Retina (tissue), 1 donor: ENCODE measurements at regions not wholly inside any gene's neighbourhood (a gene's known extent, or its start where the extent isn't known, plus 50 kb on each side); places are given as distances from the start of the nearest gene placed in this dataset.
"Not testable (repeated sequence)": the region's sequence is repeated elsewhere in the genome, so short reads cannot be mapped to it uniquely, and the experiment has no call there.

ENCODE experiments used
- DNase-seq: peaks from one replicate; pipeline ENCODE4 v3.0.0-alpha.2; 2016

DNA sequence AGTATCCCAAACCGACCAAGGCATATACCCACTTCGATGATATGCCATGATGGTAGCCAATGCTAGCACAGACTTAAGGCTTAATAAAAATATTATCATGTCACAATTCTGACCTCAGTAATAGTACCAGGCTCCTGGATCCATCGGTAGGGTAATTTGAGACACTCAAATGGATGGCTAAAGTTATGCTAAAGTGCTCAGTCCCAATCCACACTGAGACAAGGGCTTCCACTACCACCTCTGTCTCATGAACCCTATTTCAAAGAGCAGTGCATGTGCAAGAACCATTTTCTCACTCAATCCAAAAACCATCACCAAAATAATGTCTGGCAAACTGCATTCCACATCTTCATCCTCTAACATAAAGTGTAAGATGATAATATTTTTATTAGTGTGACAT is 122.4 kb upstream of the KRR1 start:
- DNase-seq = no peak

- no peak for DNase-seq
Measured at GRCh38 chr12:75632442-75632841, 121.0 kb upstream of the KRR1 start.

GRCh38 chr12:75631831-75632230 is 120.4 kb upstream of the KRR1 start:
- DNase-seq = no peak

DNA sequence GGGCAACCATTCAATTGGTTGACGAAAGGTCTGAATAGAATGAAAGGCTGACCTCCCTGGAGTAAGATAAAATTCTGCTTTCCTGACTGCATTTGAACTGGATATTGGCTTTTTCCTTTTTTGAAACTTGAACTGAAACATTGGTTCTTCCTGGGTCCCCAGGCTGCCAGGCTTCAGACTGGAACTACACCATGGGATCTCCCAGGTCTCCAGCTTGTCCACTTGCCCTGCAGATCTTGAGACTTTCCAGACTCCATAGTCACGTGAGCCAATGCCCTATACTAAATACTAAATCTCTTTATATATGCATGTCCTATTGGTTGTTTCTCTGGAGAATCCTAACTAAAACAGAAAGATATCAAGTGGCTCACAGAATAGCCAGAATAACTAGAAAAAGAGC is 118.7 kb upstream of the KRR1 start:
- no peak for DNase-seq

- DNase-seq = no peak
Measured at GRCh38 chr12:75628916-75629315, 117.5 kb upstream of the KRR1 start.

GRCh38 chr12:75628511-75628910 is 117.1 kb upstream of the KRR1 start:
- DNase-seq = no peak

GRCh38 chr12:75623631-75624154 is 112.3 kb upstream of the KRR1 start:
- no peak for DNase-seq

DNA sequence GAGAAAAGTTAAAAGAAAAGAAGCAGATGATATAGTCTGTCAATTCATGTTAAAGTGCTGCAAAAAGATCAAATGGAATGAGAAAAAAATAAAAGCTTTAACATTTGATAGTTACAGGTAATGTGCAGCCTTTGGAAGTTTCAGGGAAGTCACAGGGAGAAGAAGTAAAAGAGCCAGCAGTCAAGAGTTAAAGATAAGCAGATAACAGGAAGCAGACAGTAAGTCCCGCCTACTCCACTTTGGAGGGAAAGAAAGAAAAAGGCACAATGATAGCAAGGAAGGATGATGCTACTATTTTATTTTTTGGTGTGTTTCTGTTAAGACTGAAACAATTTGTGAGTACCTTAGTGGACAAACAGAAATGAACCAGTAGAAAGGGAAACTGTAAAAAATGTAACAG is 111.1 kb upstream of the KRR1 start:
- DNase-seq = no peak

DNA sequence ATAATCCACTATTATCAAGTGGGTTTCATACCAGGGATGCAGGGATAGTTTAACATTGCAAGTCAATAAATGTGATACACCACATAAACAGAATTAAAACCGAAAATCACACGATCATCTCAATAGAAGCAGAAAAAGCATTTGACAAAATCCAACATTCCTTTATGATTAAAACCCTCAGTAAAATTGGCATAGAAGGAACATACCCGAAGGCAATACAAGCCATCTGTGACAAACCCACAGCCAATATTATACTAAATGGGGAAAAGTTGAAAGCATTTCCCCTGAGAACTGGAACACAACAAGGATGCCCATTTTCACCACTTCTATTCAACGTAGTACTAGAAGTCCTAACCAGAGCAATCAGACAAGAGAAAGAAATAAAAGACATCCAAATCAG is 103.0 kb upstream of the KRR1 start:
- not testable (repeated sequence) for DNase-seq

DNA sequence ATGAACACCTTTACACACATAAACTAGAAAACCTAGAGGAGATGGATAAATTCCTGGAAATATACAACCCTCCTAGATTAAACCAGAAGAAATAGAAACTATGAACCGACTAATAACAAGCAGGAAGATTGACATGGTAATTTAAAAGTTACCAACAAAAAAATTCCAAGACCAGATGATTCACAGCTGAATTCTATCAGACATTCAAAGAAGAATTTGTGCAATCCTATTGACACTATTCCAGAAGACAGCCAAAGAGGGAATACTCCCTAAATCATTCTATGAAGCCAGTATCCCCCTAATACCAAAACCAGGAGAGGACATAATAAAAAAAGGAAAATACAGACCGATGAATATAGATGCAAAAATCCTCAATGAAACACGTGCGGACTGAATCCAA is 102.6 kb upstream of the KRR1 start:
- DNase-seq = no peak

DNA sequence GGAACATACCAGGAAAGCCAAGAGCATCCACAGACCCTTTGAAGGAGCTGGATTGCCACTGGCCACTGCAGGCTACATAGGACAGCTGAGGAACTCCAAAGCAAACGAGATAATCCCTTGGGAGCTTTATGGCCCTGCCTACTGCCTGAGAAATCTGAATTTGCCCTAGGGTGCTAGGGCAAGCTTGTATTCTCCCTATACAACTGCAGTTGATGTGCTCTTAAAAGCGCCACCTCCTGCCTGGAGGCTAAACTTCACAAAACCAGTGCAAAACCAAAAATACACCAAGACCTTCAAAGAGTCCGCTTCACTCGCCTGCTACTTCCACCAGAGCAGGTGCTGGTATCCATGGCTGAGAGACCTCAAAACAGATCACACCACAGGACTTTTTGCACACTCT is 99.6 kb upstream of the KRR1 start:
- DNase-seq = no peak

- DNase-seq = no peak
Measured at GRCh38 chr12:75606956-75607355, 95.5 kb upstream of the KRR1 start.

DNA sequence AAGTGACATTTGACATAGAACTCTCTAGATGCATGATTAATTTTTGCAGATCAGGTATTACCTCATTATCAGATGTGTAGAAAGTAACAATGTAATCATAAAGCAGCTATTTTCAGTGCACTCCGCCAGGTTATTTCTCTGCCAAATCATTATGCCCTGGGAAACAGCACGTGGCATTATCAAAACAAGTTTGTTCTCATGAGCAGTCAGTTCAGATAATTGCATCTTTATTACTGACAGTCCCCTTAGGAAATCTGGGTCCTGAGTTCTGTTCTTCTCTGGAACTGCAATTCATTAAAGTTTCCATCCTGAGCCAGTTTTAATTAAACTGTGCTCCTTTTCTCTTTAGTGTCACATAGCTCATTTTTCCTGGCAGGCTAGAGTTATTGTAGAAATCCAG is 94.7 kb upstream of the KRR1 start:
- DNase-seq = no peak

DNA sequence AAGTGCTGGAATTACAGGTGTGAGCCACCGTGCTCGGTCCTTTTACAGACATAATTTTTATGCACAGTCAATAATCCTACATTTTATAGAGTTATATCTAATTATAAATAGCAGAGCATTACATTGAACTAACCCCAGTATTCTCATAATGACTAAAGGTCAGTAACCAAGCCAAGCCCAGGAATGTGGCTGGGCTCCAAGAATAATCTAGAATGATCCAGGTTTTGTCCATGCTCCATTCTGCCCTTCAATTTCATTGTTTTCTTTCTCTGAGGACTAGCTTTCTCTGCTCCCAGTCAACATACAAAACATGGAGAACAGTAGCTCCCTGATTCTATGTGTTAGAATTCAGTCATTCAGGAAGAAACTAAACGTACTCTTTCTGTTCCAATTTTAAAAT is 92.1 kb upstream of the KRR1 start:
- no peak for DNase-seq

GRCh38 chr12:75602106-75602505 is 90.7 kb upstream of the KRR1 start:
- DNase-seq = no peak

DNA sequence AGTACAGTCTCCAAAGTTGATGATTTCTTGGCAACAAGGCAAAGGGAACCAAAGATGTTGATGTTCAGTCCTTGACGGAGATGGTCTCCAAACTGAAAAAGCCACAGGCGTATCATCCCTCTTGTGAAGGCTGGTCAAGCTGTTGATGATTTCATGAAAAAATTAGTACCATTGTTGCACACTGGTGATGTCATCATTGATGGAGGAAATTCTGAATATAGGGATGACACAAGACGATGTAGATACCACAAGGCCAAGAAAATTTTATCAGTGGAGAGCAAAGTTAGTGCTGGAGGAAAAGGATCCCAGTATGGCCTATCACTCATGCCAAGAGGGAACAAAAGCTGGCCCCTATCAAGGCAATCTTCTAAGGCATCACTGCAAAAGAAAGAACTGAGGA is 88.7 kb upstream of the KRR1 start:
- DNase-seq = no peak

- DNase-seq = no peak
Measured at GRCh38 chr12:75599061-75599460, 87.7 kb upstream of the KRR1 start.

GRCh38 chr12:75596406-75596805 is 85.0 kb upstream of the KRR1 start:
- no peak for DNase-seq

DNA sequence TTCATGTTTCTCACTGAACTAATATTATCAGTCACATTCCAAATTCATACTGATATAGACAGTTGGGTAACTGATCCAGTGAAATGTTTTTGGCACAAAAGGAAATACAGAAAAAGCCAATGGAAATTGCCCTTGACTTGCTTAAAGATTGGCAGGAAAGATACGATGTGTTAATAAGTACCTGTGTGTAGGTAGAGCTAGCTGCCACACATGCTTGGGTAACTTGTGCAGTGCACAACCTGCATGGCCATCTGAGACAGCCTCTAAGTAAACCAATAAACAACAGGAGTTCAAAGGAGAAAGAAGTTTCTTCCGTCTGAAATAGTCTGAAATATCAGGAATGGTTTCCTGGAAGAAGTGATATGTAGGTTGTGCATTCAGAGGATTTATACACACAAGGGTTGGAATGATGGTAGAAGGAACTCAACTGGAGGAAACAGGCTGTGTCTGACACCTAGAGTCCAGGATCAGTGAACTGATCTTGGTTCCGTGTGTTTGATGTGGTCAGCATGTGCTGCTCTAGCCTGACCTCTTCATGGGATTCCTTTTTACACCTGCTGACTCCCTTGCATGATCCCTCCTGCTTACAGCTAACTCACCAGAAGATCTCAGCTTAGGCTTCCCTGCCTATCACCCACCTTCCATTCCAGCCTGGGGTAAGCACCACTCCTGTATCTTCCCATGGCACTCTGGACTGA is 81.4 kb upstream of the KRR1 start:
- DNase-seq = no peak

DNA sequence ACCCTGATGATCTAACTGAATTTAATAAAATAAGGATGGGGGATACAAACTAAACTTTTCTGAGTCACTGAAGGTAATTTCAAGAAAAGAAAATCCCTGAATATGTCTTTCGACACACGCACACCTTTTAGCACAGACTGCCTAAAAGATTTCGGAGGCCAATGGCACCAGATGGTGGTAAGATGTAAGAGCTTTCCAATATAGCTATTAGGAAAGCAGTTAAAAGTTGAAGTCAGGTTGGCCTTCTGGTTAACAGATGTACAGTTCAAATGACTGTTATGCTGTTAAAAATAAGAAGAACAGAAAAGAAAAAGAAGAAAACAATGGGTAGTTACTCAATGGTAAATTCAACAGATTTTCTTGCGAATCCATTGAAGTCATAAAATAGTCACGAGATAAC is 80.7 kb upstream of the KRR1 start:
- no peak for DNase-seq

- DNase-seq = no peak
Measured at GRCh38 chr12:75591628-75592027, 80.2 kb upstream of the KRR1 start.

GRCh38 chr12:75589801-75590200 is 78.4 kb upstream of the KRR1 start:
- no peak for DNase-seq

DNA sequence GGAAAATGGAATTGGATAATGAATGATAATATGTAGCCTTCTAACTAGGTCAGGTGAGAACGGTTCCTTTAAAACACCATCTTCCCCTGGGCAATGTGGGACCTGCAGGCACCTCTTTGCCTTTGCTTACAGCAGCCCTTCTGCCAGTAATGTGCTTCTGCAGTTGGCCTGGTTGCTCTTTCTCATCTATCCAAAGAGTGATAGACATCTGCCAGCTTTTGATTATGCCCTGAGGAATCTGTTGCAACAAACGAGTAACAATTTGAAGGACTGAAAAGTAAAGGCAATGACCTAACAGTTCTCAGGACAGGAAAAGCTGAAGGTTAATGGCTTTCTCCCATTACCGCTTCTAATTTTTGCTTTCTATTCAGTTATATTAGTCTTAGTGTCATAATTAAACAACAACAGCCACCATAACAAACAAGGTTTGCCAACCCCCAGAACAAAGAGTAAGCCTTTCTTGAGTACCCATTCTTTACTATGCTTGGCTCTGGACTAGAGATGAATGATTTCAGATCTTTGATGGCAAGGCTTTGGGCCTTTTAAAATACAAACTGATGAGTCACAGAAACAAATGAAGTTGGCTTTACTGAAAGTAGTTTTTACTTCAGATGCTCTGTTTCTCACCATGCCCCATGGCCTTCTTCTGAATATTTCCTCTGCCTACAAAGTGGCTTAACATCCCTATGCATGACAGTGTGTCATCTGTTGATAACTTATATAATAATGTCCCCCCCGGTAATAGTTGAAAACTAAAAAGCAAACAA is 76.1 kb upstream of the KRR1 start:
- no peak for DNase-seq

DNA sequence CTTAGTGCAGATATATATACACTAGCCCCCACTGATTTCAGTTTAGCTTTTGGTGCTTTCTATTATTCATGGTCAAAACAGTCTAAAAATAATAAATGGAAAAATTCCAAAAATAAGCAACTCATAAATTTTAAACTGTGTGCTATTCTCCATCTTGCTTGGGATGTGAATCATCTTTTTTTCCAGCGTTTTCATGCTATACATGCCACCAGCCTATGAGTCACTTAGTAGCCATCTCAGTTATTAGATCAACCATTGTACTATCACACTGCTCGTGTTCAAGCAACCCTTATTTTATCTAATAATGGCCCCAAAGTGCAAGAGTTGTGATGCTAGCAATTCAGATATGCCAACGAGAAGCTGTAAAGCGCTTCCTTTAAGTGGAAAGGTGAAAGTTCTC is 73.9 kb upstream of the KRR1 start:
- no peak for DNase-seq

DNA sequence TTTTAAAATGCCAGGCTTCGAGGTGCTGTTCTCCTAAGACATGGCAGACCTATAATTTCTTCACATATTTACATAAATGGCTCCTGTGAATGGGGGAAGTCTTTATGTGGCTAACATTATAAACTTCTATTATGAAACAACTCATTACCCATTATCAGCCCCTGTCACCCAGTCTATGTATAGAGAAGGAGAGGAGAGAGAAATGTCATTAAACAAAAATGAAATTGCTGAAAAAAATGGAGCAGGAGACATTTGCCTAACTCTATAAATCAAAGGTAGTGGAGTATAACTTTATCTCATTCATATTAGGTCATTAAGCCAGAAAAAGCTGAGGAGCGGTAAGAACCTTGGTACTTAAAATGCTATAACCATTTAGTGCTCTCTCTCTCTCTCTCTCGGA is 71.9 kb upstream of the KRR1 start:
- no peak for DNase-seq
